Ovary (tissue), 3 donors: ENCODE measurements at regions not wholly inside any gene's neighbourhood (a gene's known extent, or its start where the extent isn't known, plus 50 kb on each side); places are given as distances from the start of the nearest gene placed in this dataset.

Experiments
- EP300 ChIP-seq: sonication (generic); formaldehyde crosslinking; IDR thresholded peaks from one replicate; pipeline ENCODE4 v1.6.1; 2017; ENCODE audit warnings: antibody characterized with exemption
- POLR2A ChIP-seq: fragments of 450-650 bp; IDR thresholded peaks from one replicate; pipeline ENCODE4 v1.6.1; 2017; ENCODE audit warnings: antibody characterized with exemption, mild to moderate bottlenecking, moderate library complexity
- TF ChIP-seq, protein P1 (sequence below), 3 donors: fragments of 450-650 bp in 2 of 3; fragments of 200-600 bp in 1 of 3; IDR thresholded peaks; one replicate each; pipeline versions ENCODE4 v1.5.1 to v1.8.0; 2016 to 2022; ENCODE audit warnings: antibody characterized with exemption in 3 of 3, mild to moderate bottlenecking in 1 of 3
- donor health status: DM: no; HTN: no; CAD: no.

DNA sequence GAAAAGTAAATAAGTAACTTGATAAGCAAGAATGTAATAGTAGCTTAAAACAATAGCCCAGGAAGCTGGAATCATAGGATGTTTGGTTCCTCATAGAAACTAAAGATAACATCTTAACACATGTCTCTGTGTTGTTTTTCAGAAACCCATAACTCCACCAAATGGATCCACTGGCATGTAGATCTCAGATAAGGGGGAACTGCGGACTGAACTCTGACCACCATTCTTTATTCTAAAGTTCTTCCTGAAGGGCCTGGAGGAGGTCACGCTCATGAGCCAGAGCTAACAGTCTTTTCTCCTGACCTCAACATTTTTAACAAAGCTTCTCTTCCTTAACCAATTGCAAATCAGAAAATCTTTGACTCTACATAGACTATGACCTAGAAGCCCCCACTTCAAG, 101.9 kb downstream of the SOX14 start:
- TF ChIP-seq POLR2A (no peak), EP300 (no peak)
- TF ChIP-seq, protein P1, sequence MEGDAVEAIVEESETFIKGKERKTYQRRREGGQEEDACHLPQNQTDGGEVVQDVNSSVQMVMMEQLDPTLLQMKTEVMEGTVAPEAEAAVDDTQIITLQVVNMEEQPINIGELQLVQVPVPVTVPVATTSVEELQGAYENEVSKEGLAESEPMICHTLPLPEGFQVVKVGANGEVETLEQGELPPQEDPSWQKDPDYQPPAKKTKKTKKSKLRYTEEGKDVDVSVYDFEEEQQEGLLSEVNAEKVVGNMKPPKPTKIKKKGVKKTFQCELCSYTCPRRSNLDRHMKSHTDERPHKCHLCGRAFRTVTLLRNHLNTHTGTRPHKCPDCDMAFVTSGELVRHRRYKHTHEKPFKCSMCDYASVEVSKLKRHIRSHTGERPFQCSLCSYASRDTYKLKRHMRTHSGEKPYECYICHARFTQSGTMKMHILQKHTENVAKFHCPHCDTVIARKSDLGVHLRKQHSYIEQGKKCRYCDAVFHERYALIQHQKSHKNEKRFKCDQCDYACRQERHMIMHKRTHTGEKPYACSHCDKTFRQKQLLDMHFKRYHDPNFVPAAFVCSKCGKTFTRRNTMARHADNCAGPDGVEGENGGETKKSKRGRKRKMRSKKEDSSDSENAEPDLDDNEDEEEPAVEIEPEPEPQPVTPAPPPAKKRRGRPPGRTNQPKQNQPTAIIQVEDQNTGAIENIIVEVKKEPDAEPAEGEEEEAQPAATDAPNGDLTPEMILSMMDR (IDR thresholded peaks at IDR 0.05) = no peak
